GM23338 (cell line): ENCODE measurements at regions not wholly inside any gene's neighbourhood (a gene's known extent, or its start where the extent isn't known, plus 50 kb on each side); places are given as distances from the start of the nearest gene placed in this dataset.

ENCODE experiments used
- ATAC-seq: fragments of 200-7000 bp; cut with Tn5 transposase; 3 replicates; pipeline ENCODE4 v1.9.1; 2020
- DNase-seq: peaks from one replicate; pipeline ENCODE4 v3.0.0-alpha.2; 2015; ENCODE audit warnings: low spot score
- H2AFZ ChIP-seq: fragments of 200-600 bp; sonication (generic); 2 replicates; pipeline ENCODE4 v1.8.0; 2016; ENCODE audit warnings: antibody characterized with exemption, mild to moderate bottlenecking, moderate library complexity
- H3F3A ChIP-seq: fragments of 200-600 bp; sonication (generic); replicated peaks from 2 replicates; pipeline ENCODE4 v1.8.0; 2017; ENCODE audit warnings: antibody characterized with exemption, mixed run types, low read depth
- H3K27ac ChIP-seq: fragments of 200-600 bp; sonication (generic); 2 replicates; pipeline ENCODE4 v1.6.1; 2016; ENCODE audit warnings: low read depth
- H3K27me3 ChIP-seq: fragments of 200-600 bp; sonication (generic); 2 replicates; pipeline ENCODE4 v1.8.0; 2016; ENCODE audit warnings: mild to moderate bottlenecking, mixed run types, moderate library complexity; ENCODE audit not compliant: insufficient read depth
- H3K36me3 ChIP-seq: fragments of 200-600 bp; sonication (generic); 2 replicates; pipeline ENCODE4 v1.8.0; 2016; ENCODE audit warnings: mild to moderate bottlenecking; ENCODE audit not compliant: insufficient read depth
- H3K4me1 ChIP-seq: fragments of 200-600 bp; sonication (generic); 2 replicates; pipeline ENCODE4 v1.8.0; 2016; ENCODE audit warnings: mild to moderate bottlenecking, moderate library complexity; ENCODE audit not compliant: insufficient read depth
- H3K4me2 ChIP-seq: fragments of 200-600 bp; sonication (generic); 2 replicates; pipeline ENCODE4 v1.7.1; 2017; ENCODE audit warnings: mixed run types
- H3K4me3 ChIP-seq: fragments of 200-600 bp; sonication (generic); 2 replicates; pipeline ENCODE4 v1.6.1; 2016; ENCODE audit warnings: mixed run types
- H3K79me2 ChIP-seq: fragments of 200-600 bp; sonication (generic); replicated peaks from 2 replicates; pipeline ENCODE4 v1.8.0; 2017; ENCODE audit warnings: mild to moderate bottlenecking; ENCODE audit not compliant: insufficient read depth
- H3K9me2 ChIP-seq: fragments of 200-600 bp; sonication (generic); 2 replicates; pipeline ENCODE4 v1.8.0; 2017; ENCODE audit not compliant: insufficient read depth
- H4K20me1 ChIP-seq: fragments of 200-600 bp; sonication (generic); replicated peaks from 2 replicates; pipeline ENCODE4 v1.8.0; 2017; ENCODE audit warnings: mild to moderate bottlenecking; ENCODE audit not compliant: insufficient read depth
- H3K27ac Mint-ChIP-seq: 2 replicates; pipeline ENCODE4 v1.8.0; 2020; ENCODE audit warnings: inconsistent platforms, mild to moderate bottlenecking, moderate library complexity, mixed read lengths
- H3K27me3 Mint-ChIP-seq: 3 replicates; pipeline ENCODE4 v1.8.0; 2022; ENCODE audit warnings: low read depth, mild to moderate bottlenecking, moderate library complexity, mixed read lengths, inconsistent platforms; ENCODE audit not compliant: insufficient read depth, poor library complexity
- H3K36me3 Mint-ChIP-seq: 3 replicates; pipeline ENCODE4 v1.8.0; 2021; ENCODE audit warnings: low read depth, mild to moderate bottlenecking, inconsistent platforms, moderate library complexity, mixed read lengths
- H3K4me1 Mint-ChIP-seq: 3 replicates; pipeline ENCODE4 v1.8.0; 2020; ENCODE audit warnings: mild to moderate bottlenecking, inconsistent platforms, mixed read lengths
- H3K4me3 Mint-ChIP-seq: 3 replicates; pipeline ENCODE4 v1.8.0; 2021; ENCODE audit warnings: moderate library complexity, mild to moderate bottlenecking, inconsistent platforms, mixed read lengths
- H3K9me3 Mint-ChIP-seq: 3 replicates; pipeline ENCODE4 v1.8.0; 2020; ENCODE audit warnings: moderate library complexity, mild to moderate bottlenecking, inconsistent platforms, mixed read lengths
- EZH2 ChIP-seq: fragments of 200-600 bp; sonication (generic); IDR thresholded peaks from one replicate; pipeline ENCODE4 v1.8.0; 2017; ENCODE audit warnings: antibody characterized with exemption, mild to moderate bottlenecking, low read depth; ENCODE audit not compliant: unreplicated experiment
- JUNB ChIP-seq: IDR thresholded peaks from one replicate; pipeline ENCODE4 v1.6.1; 2016; ENCODE audit warnings: antibody characterized with exemption; ENCODE audit not compliant: unreplicated experiment
- POLR2AphosphoS5 ChIP-seq: IDR thresholded peaks from 2 replicates; pipeline ENCODE4 v1.6.1; 2016; ENCODE audit warnings: antibody characterized with exemption, low read depth
- ZNF331 ChIP-seq: fragments of 250-450 bp; sonication (Bioruptor Pico); IDR thresholded peaks from 2 replicates; pipeline ENCODE4 v1.5.0; 2020; ENCODE audit warnings: low read depth, mild to moderate bottlenecking, moderate library complexity
- TF ChIP-seq, protein P1 (sequence below), 2 experiments: fragments of 200-600 bp in 1 of 2; sonication (generic) in 1 of 2; conservative IDR thresholded peaks; 2 replicates each; pipeline versions ENCODE4 v1.5.1 to v1.6.1; 2016 to 2017; ENCODE audit warnings: antibody characterized with exemption in 2 of 2, low read depth in 2 of 2, mild to moderate bottlenecking in 2 of 2, moderate library complexity in 1 of 2
- TF ChIP-seq, protein P2 (sequence below): IDR thresholded peaks from 2 replicates; pipeline ENCODE4 v1.6.1; 2016; ENCODE audit warnings: antibody characterized with exemption
- TF ChIP-seq, protein P3 (sequence below): IDR thresholded peaks from one replicate; pipeline ENCODE4 v1.6.1; 2018; ENCODE audit warnings: antibody characterized with exemption; ENCODE audit not compliant: unreplicated experiment

DNA sequence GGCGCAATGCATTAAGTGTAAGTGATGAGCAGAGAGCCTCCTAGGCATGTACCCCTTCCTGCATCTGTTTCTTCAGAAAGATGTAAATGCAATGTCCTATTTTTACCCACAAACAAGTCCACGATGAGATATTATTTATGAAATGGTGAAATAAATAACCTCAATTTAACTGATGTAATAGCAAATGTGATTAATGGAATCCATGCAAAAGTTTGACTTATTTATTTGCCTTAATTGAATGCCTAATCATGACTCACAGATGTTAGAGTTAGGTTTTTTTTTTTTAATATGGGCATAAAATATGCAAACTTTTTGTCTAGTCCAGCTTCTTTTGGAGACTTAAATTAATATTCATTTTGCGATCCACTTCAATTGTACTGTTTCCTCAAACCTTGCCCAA is 67.7 kb upstream of the ITGA4 start:
- H3K27me3 ChIP-seq: no peaks in the 10 kb centered on the region
- H3K4me3 ChIP-seq: no peak overlapping the region

DNA sequence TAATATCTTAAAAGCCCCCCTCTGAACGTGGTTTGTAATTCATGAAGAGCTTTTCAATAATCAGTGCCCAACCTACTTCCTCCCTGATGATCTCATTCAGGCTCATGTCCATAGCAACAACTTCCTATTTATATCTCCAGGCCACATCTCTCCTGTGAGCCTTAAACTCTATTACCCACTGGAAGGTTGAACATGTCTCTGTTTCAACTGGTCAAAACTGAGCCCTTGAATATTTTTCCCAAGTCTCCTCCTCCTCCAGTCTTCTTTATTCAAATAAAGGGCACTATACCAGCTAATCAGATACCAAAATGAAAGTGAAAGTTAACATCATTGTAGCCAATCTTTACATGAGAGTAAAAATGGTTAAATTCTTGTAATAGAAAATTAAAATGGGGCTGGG is 63.7 kb upstream of the ITGA4 start:
- H3K4me3 ChIP-seq: no peak overlapping the region
- no peaks in the 10 kb centered on the region for H3K79me2 ChIP-seq
- peaks cover 4% of the 10 kb centered on the region; the same call in 2 of the 3 replicates for H3K4me1 Mint-ChIP-seq
- H2AFZ ChIP-seq: 0 out of 2 replicates have a peak overlapping the region, but pooled peaks have one; percentile 16
- H3K4me3 Mint-ChIP-seq: no peak overlapping the region
- H3K4me1 ChIP-seq: no peaks in the 10 kb centered on the region
- no peaks in the 10 kb centered on the region for H4K20me1 ChIP-seq
- no peaks in the 10 kb centered on the region for H3K9me3 Mint-ChIP-seq
- H3K36me3 Mint-ChIP-seq: no peaks in the 10 kb centered on the region
- ATAC-seq (no peak), DNase-seq (no peak)
- no peak overlapping the region for H3K4me2 ChIP-seq
- no peaks in the 10 kb centered on the region for H3K27me3 Mint-ChIP-seq
- H3F3A ChIP-seq: no peaks in the 10 kb centered on the region
- H3K36me3 ChIP-seq: no peaks in the 10 kb centered on the region
- H3K27ac ChIP-seq: no peak overlapping the region
- H3K9me2 ChIP-seq: peaks cover 2% of the 10 kb centered on the region; the same call in 1 of the 2 replicates
- no peak overlapping the region for H3K27ac Mint-ChIP-seq
- no peaks in the 10 kb centered on the region for H3K27me3 ChIP-seq
- TF ChIP-seq EZH2 (no peak), POLR2AphosphoS5 (no peak)
- TF ChIP-seq, protein P1, sequence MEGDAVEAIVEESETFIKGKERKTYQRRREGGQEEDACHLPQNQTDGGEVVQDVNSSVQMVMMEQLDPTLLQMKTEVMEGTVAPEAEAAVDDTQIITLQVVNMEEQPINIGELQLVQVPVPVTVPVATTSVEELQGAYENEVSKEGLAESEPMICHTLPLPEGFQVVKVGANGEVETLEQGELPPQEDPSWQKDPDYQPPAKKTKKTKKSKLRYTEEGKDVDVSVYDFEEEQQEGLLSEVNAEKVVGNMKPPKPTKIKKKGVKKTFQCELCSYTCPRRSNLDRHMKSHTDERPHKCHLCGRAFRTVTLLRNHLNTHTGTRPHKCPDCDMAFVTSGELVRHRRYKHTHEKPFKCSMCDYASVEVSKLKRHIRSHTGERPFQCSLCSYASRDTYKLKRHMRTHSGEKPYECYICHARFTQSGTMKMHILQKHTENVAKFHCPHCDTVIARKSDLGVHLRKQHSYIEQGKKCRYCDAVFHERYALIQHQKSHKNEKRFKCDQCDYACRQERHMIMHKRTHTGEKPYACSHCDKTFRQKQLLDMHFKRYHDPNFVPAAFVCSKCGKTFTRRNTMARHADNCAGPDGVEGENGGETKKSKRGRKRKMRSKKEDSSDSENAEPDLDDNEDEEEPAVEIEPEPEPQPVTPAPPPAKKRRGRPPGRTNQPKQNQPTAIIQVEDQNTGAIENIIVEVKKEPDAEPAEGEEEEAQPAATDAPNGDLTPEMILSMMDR (conservative IDR thresholded peaks at IDR 0.05; ENCODE audit: low read depth in 2 of 2): no peak
- TF ChIP-seq, protein P2, sequence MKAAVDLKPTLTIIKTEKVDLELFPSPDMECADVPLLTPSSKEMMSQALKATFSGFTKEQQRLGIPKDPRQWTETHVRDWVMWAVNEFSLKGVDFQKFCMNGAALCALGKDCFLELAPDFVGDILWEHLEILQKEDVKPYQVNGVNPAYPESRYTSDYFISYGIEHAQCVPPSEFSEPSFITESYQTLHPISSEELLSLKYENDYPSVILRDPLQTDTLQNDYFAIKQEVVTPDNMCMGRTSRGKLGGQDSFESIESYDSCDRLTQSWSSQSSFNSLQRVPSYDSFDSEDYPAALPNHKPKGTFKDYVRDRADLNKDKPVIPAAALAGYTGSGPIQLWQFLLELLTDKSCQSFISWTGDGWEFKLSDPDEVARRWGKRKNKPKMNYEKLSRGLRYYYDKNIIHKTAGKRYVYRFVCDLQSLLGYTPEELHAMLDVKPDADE: no peak

More for the DNA sequence above, 67.7 kb upstream of the ITGA4 start:
- no peak overlapping the region for H3K4me2 ChIP-seq
- H3K27ac ChIP-seq: no peak overlapping the region
- Mint-ChIP-seq H3K36me3 (no peaks in the 10 kb centered on the region), H3K4me1 (peaks cover 4% of the 10 kb centered on the region; the same call in 2 of the 3 replicates), H3K27ac (no peak overlapping the region), H3K9me3 (no peaks in the 10 kb centered on the region), H3K27me3 (no peaks in the 10 kb centered on the region), H3K4me3 (no peak overlapping the region)
- DNase-seq (no peak), ATAC-seq (no peak)
- no peaks in the 10 kb centered on the region for H3K9me2 ChIP-seq
- H3K4me1 ChIP-seq: no peaks in the 10 kb centered on the region
- no peaks in the 10 kb centered on the region for H4K20me1 ChIP-seq
- no peaks in the 10 kb centered on the region for H3K79me2 ChIP-seq
- no peaks in the 10 kb centered on the region for H3K36me3 ChIP-seq
- no peak overlapping the region for H2AFZ ChIP-seq
- TF ChIP-seq, protein P1 (conservative IDR thresholded peaks at IDR 0.05; ENCODE audit: low read depth in 2 of 2): no peak
- TF ChIP-seq, protein P3, sequence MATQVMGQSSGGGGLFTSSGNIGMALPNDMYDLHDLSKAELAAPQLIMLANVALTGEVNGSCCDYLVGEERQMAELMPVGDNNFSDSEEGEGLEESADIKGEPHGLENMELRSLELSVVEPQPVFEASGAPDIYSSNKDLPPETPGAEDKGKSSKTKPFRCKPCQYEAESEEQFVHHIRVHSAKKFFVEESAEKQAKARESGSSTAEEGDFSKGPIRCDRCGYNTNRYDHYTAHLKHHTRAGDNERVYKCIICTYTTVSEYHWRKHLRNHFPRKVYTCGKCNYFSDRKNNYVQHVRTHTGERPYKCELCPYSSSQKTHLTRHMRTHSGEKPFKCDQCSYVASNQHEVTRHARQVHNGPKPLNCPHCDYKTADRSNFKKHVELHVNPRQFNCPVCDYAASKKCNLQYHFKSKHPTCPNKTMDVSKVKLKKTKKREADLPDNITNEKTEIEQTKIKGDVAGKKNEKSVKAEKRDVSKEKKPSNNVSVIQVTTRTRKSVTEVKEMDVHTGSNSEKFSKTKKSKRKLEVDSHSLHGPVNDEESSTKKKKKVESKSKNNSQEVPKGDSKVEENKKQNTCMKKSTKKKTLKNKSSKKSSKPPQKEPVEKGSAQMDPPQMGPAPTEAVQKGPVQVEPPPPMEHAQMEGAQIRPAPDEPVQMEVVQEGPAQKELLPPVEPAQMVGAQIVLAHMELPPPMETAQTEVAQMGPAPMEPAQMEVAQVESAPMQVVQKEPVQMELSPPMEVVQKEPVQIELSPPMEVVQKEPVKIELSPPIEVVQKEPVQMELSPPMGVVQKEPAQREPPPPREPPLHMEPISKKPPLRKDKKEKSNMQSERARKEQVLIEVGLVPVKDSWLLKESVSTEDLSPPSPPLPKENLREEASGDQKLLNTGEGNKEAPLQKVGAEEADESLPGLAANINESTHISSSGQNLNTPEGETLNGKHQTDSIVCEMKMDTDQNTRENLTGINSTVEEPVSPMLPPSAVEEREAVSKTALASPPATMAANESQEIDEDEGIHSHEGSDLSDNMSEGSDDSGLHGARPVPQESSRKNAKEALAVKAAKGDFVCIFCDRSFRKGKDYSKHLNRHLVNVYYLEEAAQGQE: no peak
- TF ChIP-seq ZNF331 (CRISPR knock-in tag) (no peak), POLR2AphosphoS5 (no peak), JUNB (no peak), EZH2 (no peak)
- TF ChIP-seq, protein P2: no peak
- H3F3A ChIP-seq: no peaks in the 10 kb centered on the region
